ENCODE measurements at regions not wholly inside any gene's neighbourhood (a gene's known extent, or its start where the extent isn't known, plus 50 kb on each side); places are given as distances from the start of the nearest gene placed in this dataset.
A peak's percentile ranks its signal among the peaks of the same experiment; 100 is the strongest.

GRCh38 chr14:83559721-83560120, 1970.2 kb upstream of the FLRT2 start:
- no peaks in the 10 kb centered on the region for H3K27me3 ChIP-seq
- TF ChIP-seq, protein P1, sequence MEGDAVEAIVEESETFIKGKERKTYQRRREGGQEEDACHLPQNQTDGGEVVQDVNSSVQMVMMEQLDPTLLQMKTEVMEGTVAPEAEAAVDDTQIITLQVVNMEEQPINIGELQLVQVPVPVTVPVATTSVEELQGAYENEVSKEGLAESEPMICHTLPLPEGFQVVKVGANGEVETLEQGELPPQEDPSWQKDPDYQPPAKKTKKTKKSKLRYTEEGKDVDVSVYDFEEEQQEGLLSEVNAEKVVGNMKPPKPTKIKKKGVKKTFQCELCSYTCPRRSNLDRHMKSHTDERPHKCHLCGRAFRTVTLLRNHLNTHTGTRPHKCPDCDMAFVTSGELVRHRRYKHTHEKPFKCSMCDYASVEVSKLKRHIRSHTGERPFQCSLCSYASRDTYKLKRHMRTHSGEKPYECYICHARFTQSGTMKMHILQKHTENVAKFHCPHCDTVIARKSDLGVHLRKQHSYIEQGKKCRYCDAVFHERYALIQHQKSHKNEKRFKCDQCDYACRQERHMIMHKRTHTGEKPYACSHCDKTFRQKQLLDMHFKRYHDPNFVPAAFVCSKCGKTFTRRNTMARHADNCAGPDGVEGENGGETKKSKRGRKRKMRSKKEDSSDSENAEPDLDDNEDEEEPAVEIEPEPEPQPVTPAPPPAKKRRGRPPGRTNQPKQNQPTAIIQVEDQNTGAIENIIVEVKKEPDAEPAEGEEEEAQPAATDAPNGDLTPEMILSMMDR (IDR thresholded peaks at IDR 0.05): no peak
- ATAC-seq (no peak), DNase-seq (no peak)
- no peaks in the 10 kb centered on the region for H3K36me3 ChIP-seq
- H3K4me1 ChIP-seq: no peaks in the 10 kb centered on the region
- H3K9me3 ChIP-seq: no peaks in the 10 kb centered on the region
- H3K4me3 ChIP-seq: no peak overlapping the region
- no peak overlapping the region for H3K27ac ChIP-seq
- intact Hi-C loops (cut with DNase I): no loop called here

DNA sequence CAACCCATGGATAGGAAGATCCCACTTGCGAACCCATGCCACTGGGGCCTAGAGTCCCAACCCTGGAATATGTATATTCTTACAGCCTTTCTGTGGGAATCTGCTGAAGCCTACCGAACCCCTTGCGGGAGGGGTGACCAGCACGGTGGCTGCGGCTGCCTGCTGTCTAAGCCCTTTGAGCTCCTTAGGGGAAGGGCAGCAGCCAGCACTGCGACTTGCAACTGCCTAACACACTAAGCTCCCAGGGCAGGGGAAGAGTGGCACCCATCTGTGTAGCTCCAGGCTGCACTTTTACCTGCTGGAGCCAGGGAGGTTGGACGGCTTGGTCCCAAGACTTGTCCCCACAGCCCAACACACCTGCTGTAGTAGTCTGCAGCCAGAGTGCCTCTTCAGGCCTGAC, 1968.7 kb upstream of the FLRT2 start:
- TF ChIP-seq, protein P1 (IDR thresholded peaks at IDR 0.05): no peak
- intact Hi-C loops (cut with DNase I): no loop called here
- no peaks in the 10 kb centered on the region for H3K9me3 ChIP-seq
- no peaks in the 10 kb centered on the region for H3K4me1 ChIP-seq
- H3K27me3 ChIP-seq: no peaks in the 10 kb centered on the region
- no peak overlapping the region for H3K4me3 ChIP-seq
- DNase-seq (peak; percentile 47), ATAC-seq (no peak)
- H3K27ac ChIP-seq: no peak overlapping the region
- no peaks in the 10 kb centered on the region for H3K36me3 ChIP-seq

DNA sequence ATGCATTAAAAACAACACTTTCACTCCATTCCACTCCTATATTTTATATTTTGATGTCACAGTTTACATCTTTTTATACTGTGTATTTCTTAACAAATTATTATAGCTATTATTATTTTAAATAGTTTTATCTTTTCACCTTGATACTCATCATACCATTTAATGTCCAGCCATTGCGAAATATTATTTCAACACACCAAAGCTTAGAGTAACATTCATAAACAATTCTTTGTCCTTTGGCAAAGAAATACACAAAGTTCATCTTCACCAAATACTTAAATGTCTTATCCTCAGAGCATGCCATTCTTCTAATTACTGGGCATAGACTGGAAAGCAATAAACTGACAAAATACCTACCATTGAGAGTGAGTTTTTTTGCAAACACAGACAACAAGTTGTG, 1963.4 kb upstream of the FLRT2 start:
- TF ChIP-seq, protein P1 (IDR thresholded peaks at IDR 0.05): no peak
- ATAC-seq: no peak
- intact Hi-C loops (cut with DNase I): no loop called here
- Histone ChIP-seq H3K4me1 (no peaks in the 10 kb centered on the region), H3K36me3 (no peaks in the 10 kb centered on the region), H3K27me3 (no peaks in the 10 kb centered on the region), H3K4me3 (no peak overlapping the region), H3K9me3 (no peaks in the 10 kb centered on the region), H3K27ac (no peak overlapping the region)
- no peak for DNase-seq

DNA sequence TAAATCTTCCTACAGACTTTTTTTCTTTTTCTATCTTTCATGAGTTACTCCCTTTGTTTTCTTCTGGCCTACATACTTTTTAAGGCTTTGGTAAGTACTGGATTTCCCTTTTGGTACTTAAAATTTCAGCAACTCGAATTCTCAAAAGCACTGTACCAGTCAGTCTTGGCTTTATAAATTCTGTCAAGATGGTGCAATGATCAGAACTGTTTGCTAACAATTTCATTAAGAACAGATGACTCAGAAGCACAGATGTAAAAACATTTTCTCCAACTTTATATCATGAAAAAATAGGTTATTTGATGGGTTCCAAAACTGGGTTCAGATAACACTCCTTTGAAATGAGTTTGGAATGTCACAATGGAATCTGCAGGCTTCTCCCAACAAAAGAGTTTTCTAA, 1961.8 kb upstream of the FLRT2 start:
- Histone ChIP-seq H3K27ac (no peak overlapping the region), H3K27me3 (no peaks in the 10 kb centered on the region), H3K4me1 (no peaks in the 10 kb centered on the region), H3K9me3 (no peaks in the 10 kb centered on the region), H3K4me3 (no peak overlapping the region), H3K36me3 (no peaks in the 10 kb centered on the region)
- intact Hi-C loops (cut with DNase I): no loop called here
- ATAC-seq (no peak), DNase-seq (no peak)
- TF ChIP-seq, protein P1 (IDR thresholded peaks at IDR 0.05): no peak

DNA sequence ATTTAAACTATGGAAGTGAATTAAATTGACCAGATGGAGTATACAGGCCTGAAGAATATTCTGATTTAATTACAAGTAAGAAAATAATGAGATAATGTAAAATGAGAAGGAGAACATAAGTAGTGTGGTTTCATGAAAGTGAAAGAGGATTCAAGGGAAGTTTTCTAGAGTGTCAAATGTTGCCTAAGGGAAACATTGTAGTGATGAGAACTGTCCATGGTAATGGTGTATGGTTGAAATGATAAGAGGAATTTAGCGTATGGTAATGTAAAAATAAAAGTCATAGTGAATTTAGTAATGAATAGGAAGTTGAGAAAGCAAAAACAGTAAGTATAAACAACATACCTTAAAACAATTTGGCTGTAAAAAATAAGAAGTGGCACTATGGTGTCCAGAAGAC, 1954.6 kb upstream of the FLRT2 start:
- intact Hi-C loops (cut with DNase I): no loop called here
- Histone ChIP-seq H3K36me3 (no peaks in the 10 kb centered on the region), H3K9me3 (no peaks in the 10 kb centered on the region), H3K4me1 (no peaks in the 10 kb centered on the region), H3K27ac (no peak overlapping the region), H3K4me3 (no peak overlapping the region), H3K27me3 (no peaks in the 10 kb centered on the region)
- TF ChIP-seq, protein P1 (IDR thresholded peaks at IDR 0.05): no peak
- DNase-seq (no peak), ATAC-seq (no peak)

DNA sequence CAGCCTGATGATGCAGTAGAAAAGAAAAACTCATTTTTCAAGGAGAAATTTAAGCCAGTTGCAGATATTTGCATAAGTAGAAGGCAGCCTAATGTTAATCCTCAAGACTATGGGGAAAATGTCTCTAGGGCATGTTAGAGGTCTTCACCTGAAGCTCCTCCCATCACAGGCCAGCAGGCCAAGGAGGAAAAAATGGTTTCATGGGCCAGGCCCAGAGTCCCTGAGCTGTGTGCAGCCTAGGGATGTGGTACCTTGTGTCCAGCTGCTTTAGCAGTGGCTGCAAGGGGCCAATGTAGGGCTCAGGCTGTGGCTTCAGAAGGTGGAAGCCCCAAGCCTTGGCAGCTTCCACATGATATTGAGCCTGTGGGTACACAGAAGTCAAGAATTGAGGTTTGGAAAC, 1946.7 kb upstream of the FLRT2 start:
- no peak for DNase-seq
- no peaks in the 10 kb centered on the region for H3K4me1 ChIP-seq
- H3K4me3 ChIP-seq: no peak overlapping the region
- H3K36me3 ChIP-seq: no peaks in the 10 kb centered on the region
- ATAC-seq: no peak
- intact Hi-C loops (cut with DNase I): no loop called here
- no peaks in the 10 kb centered on the region for H3K9me3 ChIP-seq
- no peak overlapping the region for H3K27ac ChIP-seq
- TF ChIP-seq, protein P1 (IDR thresholded peaks at IDR 0.05): no peak
- no peaks in the 10 kb centered on the region for H3K27me3 ChIP-seq
